GM12878 (cell line): ENCODE measurements at regions not wholly inside any gene's neighbourhood (a gene's known extent, or its start where the extent isn't known, plus 50 kb on each side); places are given as distances from the start of the nearest gene placed in this dataset.
"Not testable (repeated sequence)": the region's sequence is repeated elsewhere in the genome, so short reads cannot be mapped to it uniquely, and the experiment has no call there.

ENCODE experiments used
- BHLHE40 ChIP-seq, 2 experiments: fragments of 450-650 bp in 1 of 2; IDR thresholded peaks; 2 replicates each; pipeline ENCODE4 v1.6.1; 2011 to 2017; ENCODE audit warnings: low read depth in 2 of 2, borderline replicate concordance in 1 of 2, improper control_type of control experiment in 1 of 2, low read length in 1 of 2, mild to moderate bottlenecking in 1 of 2
- CTCF ChIP-seq, 3 experiments: IDR thresholded peaks in 2 of 3; conservative IDR thresholded peaks in 1 of 3; 2 replicates each; pipeline ENCODE4 v1.5.1; 2011; ENCODE audit warnings: low read depth in 3 of 3, low read length in 3 of 3, mild to moderate bottlenecking in 3 of 3, control low read depth in 2 of 3, moderate library complexity in 2 of 3, inconsistent platforms in 1 of 3, mixed read lengths in 1 of 3; ENCODE audit not compliant: control insufficient read depth in 2 of 3, insufficient read depth in 1 of 3; ENCODE audit errors: extremely low read depth in 1 of 3
- EP300 ChIP-seq, 2 experiments: fragments of 150-350 bp in 1 of 2; IDR thresholded peaks; 2 replicates each; pipeline ENCODE4 v1.6.1; 2011 to 2012; ENCODE audit warnings: low read depth in 2 of 2, low read length in 2 of 2, borderline replicate concordance in 1 of 2, improper control_type of control experiment in 1 of 2, inconsistent platforms in 1 of 2; ENCODE audit not compliant: control insufficient read depth in 1 of 2
- JUNB ChIP-seq: IDR thresholded peaks from 2 replicates; pipeline ENCODE4 v1.6.1; 2016; ENCODE audit warnings: antibody characterized with exemption, mild to moderate bottlenecking
- LARP7 ChIP-seq: fragments of 450-650 bp; IDR thresholded peaks from 2 replicates; pipeline ENCODE4 v1.6.1; 2017; ENCODE audit warnings: mild to moderate bottlenecking
- NR2C2 ChIP-seq: IDR thresholded peaks from 2 replicates; pipeline ENCODE4 v1.6.1; 2011; ENCODE audit warnings: borderline replicate concordance, low read depth; ENCODE audit not compliant: control insufficient read depth, insufficient read length
- PAX8 ChIP-seq: fragments of 450-650 bp; IDR thresholded peaks from 2 replicates; pipeline ENCODE4 v1.6.1; 2017; ENCODE audit warnings: mild to moderate bottlenecking, moderate library complexity
- POLR2A ChIP-seq: IDR thresholded peaks from 2 replicates; pipeline ENCODE4 v1.6.1; 2011; ENCODE audit warnings: low read depth, mild to moderate bottlenecking, low read length
- SIN3A ChIP-seq: IDR thresholded peaks from 2 replicates; pipeline ENCODE4 v1.6.1; 2012; ENCODE audit warnings: low read depth, low read length, improper control_type of control experiment
- TCF12 ChIP-seq: IDR thresholded peaks from 2 replicates; pipeline ENCODE4 v1.6.1; 2011; ENCODE audit warnings: low read depth, mild to moderate bottlenecking, low read length
- ZNF217 ChIP-seq: fragments of 450-650 bp; IDR thresholded peaks from 2 replicates; pipeline ENCODE4 v1.6.1; 2017; ENCODE audit warnings: antibody characterized with exemption, mild to moderate bottlenecking
- ZNF592 ChIP-seq: fragments of 450-650 bp; IDR thresholded peaks from 2 replicates; pipeline ENCODE4 v1.6.1; 2017; ENCODE audit warnings: mild to moderate bottlenecking, moderate library complexity

- TF ChIP-seq CTCF (IDR thresholded peaks at IDR 0.05 in 2 of 3, conservative IDR thresholded peaks at IDR 0.05 in 1 of 3; ENCODE audit: control insufficient read depth in 2 of 3, extremely low read depth in 1 of 3, insufficient read depth in 1 of 3, low read depth in 3 of 3, low read length in 3 of 3); EP300 (IDR thresholded peaks at IDR 0.05; ENCODE audit: borderline replicate concordance in 1 of 2, control insufficient read depth in 1 of 2, low read depth in 2 of 2, low read length in 2 of 2); SIN3A; JUNB; POLR2A; TCF12; NR2C2; PAX8; ZNF217; ZNF592; LARP7; BHLHE40 (IDR thresholded peaks at IDR 0.05; ENCODE audit: borderline replicate concordance in 1 of 2, low read depth in 2 of 2, low read length in 1 of 2): not testable (repeated sequence)
Observed at GRCh38 chr21:10445685-10446084, 75.7 kb upstream of the TPTE start.
